Heart left ventricle (tissue), 13 donors: ENCODE measurements at regions not wholly inside any gene's neighbourhood (a gene's known extent, or its start where the extent isn't known, plus 50 kb on each side); places are given as distances from the start of the nearest gene placed in this dataset.

Source experiments
- CTCF ChIP-seq, 12 donors: fragments of 200-600 bp; sonication (generic) in 4 of 12; IDR thresholded peaks; one replicate each; pipeline versions ENCODE4 v1.5.0 to v1.8.0; 2018 to 2022; ENCODE audit warnings: antibody characterized with exemption in 12 of 12, mild to moderate bottlenecking in 5 of 12
- POLR2A ChIP-seq, 2 donors: fragments of 450-650 bp; IDR thresholded peaks; one replicate each; pipeline ENCODE4 v1.6.1; 2017; ENCODE audit warnings: antibody characterized with exemption in 2 of 2, mild to moderate bottlenecking in 2 of 2, moderate library complexity in 2 of 2
- donor health status: ischemic (EF 13 %, LVEDD 7.1; RV severe dilation, severe dysfunction).
- donor health status: DM: no; HTN: yes; CAD: no.
- donor health status: DM: no; HTN: no; CAD: no.
- donor health status: ischemic (EF 25% LVEDD 6.9; RV normal size, moderate dysfunction).
- donor health status: ischemic (EF 25% LVEDD 5.7; RV mildly dilated, moderate dysfunction).
- donor health status: ischemic (EF 35%, LVEDD 5.7; RV mildly dilated, moderate dysfunction).
- donor health status: nonischemic (EF 11% LVEDD 7.7; RV severe dilation, severe dysfunction).
- donor health status: DM: yes; HTN: yes; CAD: no.
- donor health status: PGD.
- donor health status: ischemic (EF 29% LVEDD 5.4; RV normal size, mild dysfunction).
- donor health status: nonischemic (EF 23%, LVEDD 6.1; RV moderate dilation, normal function).

GRCh38 chrX:35382966-35383365 lies 415.2 kb upstream of the MAGEB16 start:
- TF ChIP-seq POLR2A (IDR thresholded peaks at IDR 0.05) (no peak), CTCF (IDR thresholded peaks at IDR 0.05) (no peak)
